HEK293T (cell line): ENCODE measurements at regions not wholly inside any gene's neighbourhood (a gene's known extent, or its start where the extent isn't known, plus 50 kb on each side); places are given as distances from the start of the nearest gene placed in this dataset.

Experiments
- BHLHE40 ChIP-seq: fragments of 450-650 bp; IDR thresholded peaks from 2 replicates; pipeline ENCODE4 v1.6.1; 2016; ENCODE audit warnings: mild to moderate bottlenecking, moderate library complexity, borderline replicate concordance
- CTBP1 ChIP-seq: fragments of 450-650 bp; IDR thresholded peaks from 2 replicates; pipeline ENCODE4 v1.6.1; 2016; ENCODE audit warnings: borderline replicate concordance
- FOXA1 ChIP-seq: fragments of 450-650 bp; IDR thresholded peaks from 2 replicates; pipeline ENCODE4 v1.6.1; 2016; ENCODE audit warnings: mild to moderate bottlenecking
- FOXK2 ChIP-seq: fragments of 450-650 bp; IDR thresholded peaks from 2 replicates; pipeline ENCODE4 v1.6.1; 2016; ENCODE audit warnings: mild to moderate bottlenecking
- LEF1 ChIP-seq: fragments of 450-650 bp; IDR thresholded peaks from 2 replicates; pipeline ENCODE4 v1.6.1; 2017; ENCODE audit warnings: mild to moderate bottlenecking, borderline replicate concordance
- SP1 ChIP-seq: fragments of 450-650 bp; IDR thresholded peaks from 2 replicates; pipeline ENCODE4 v1.6.1; 2017
- SUZ12 ChIP-seq: fragments of 450-650 bp; IDR thresholded peaks from 2 replicates; pipeline ENCODE4 v1.6.1; 2016; ENCODE audit warnings: mild to moderate bottlenecking

DNA sequence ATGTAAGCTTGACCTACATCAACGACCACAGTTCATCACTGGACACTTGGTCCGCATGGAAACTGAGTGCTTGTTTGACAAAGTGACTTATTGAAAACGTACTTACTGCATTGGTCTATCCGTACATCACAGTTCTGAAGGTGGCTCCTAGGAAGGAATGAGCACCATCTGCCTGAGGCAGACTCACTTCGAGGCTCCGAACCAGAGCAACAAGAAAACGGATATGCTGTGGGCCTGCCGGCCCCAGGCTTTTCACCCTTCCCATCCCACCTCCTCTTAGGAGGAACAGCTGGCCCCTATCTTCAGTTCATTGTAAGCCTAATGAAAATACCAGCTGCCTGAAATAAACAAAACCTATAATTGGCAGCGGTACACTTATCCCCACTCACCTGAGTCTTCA is 67.2 kb upstream of the TSLP start:
- TF ChIP-seq LEF1 (no peak), FOXA1 (no peak), SP1 (no peak), CTBP1 (no peak), FOXK2 (no peak), SUZ12 (no peak), BHLHE40 (no peak)
